Ovary (tissue), 7 donors: ENCODE measurements at regions not wholly inside any gene's neighbourhood (a gene's known extent, or its start where the extent isn't known, plus 50 kb on each side); places are given as distances from the start of the nearest gene placed in this dataset.

Experiments used
- DNase-seq, 5 donors: peaks; one replicate each; pipeline ENCODE4 v3.0.0-alpha.2; 2019 to 2020
- H3K27ac ChIP-seq, 2 donors: fragments of 200-600 bp; one replicate each; pipeline versions ENCODE4 v1.5.1 to v1.8.0; 2019 to 2022
- H3K27me3 ChIP-seq: fragments of 200-600 bp; one replicate; pipeline ENCODE4 v1.8.0; 2022
- H3K36me3 ChIP-seq: fragments of 200-600 bp; sonication (generic); one replicate; pipeline ENCODE4 v1.5.1; 2019
- H3K4me1 ChIP-seq: one replicate; pipeline ENCODE4 v1.8.1; 2013; ENCODE audit warnings: mild to moderate bottlenecking, moderate library complexity; ENCODE audit not compliant: insufficient read depth
- H3K4me3 ChIP-seq: fragments of 200-600 bp; sonication (generic); one replicate; pipeline ENCODE4 v1.5.1; 2017
- H3K9me3 ChIP-seq, 2 donors: fragments of 200-600 bp in 1 of 2; sonication (generic) in 1 of 2; one replicate each; pipeline versions ENCODE4 v1.5.1 to v1.8.1; 2013 to 2019; ENCODE audit warnings: mild to moderate bottlenecking in 1 of 2, moderate library complexity in 1 of 2
- EP300 ChIP-seq: sonication (generic); formaldehyde crosslinking; IDR thresholded peaks from one replicate; pipeline ENCODE4 v1.6.1; 2017; ENCODE audit warnings: antibody characterized with exemption
- POLR2A ChIP-seq: fragments of 450-650 bp; IDR thresholded peaks from one replicate; pipeline ENCODE4 v1.6.1; 2017; ENCODE audit warnings: antibody characterized with exemption, mild to moderate bottlenecking, moderate library complexity
- WGBS, 3 donors: extraction: QIAGEN DNeasy Blood & Tissue Kit in 1 of 3; methylation state at CpG; one replicate each; pipeline versions ENCODE4 v1.1.5 to v1.1.7; 2013 to 2017; 5-methylcytosine and 5-hydroxymethylcytosine counted together
- intact Hi-C, 4 donors: fragments of 100-400 bp; cut with DNase I; formaldehyde crosslinking; loops; one replicate each; pipeline versions ENCODE4 v1.11.0 to v1.15.1; 2022 to 2023
- TF ChIP-seq, protein P1 (sequence below), 3 donors: fragments of 450-650 bp in 2 of 3; fragments of 200-600 bp in 1 of 3; IDR thresholded peaks; one replicate each; pipeline versions ENCODE4 v1.5.1 to v1.8.0; 2016 to 2022; ENCODE audit warnings: antibody characterized with exemption in 3 of 3, mild to moderate bottlenecking in 1 of 3
- donor health status: DM: no; HTN: no; CAD: no; lungs with moderate emphysema.
- donor health status: DM: no; HTN: no; CAD: no.
- donor health status: Bipolar disorder and iron deficiency.
- donor health status: DM: no; HTN: no; CAD: no.
- donor health status: DM: yes; HTN: yes; CAD: no.

DNA sequence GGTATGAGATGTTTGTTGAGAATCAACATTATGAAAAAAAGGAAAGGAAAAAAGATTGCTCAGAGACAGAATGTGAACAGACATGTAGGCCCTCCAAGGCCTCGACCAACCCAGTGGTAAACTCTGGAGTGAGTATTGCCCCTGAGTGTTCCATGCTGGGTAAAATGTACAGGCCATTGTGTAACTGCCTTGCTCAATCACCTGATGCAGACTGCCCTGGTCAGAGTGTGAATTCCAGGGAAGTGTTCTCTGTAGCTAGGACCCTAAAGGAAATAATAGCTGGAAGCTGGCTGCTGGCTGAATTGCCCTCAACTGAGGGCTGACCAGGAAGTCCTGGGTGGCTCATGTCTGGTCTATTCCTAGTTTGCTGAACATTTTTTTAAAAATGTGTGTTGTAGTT is 1081.4 kb upstream of the LRFN5 start:
- TF ChIP-seq POLR2A (no peak), EP300 (no peak)
- TF ChIP-seq, protein P1, sequence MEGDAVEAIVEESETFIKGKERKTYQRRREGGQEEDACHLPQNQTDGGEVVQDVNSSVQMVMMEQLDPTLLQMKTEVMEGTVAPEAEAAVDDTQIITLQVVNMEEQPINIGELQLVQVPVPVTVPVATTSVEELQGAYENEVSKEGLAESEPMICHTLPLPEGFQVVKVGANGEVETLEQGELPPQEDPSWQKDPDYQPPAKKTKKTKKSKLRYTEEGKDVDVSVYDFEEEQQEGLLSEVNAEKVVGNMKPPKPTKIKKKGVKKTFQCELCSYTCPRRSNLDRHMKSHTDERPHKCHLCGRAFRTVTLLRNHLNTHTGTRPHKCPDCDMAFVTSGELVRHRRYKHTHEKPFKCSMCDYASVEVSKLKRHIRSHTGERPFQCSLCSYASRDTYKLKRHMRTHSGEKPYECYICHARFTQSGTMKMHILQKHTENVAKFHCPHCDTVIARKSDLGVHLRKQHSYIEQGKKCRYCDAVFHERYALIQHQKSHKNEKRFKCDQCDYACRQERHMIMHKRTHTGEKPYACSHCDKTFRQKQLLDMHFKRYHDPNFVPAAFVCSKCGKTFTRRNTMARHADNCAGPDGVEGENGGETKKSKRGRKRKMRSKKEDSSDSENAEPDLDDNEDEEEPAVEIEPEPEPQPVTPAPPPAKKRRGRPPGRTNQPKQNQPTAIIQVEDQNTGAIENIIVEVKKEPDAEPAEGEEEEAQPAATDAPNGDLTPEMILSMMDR (IDR thresholded peaks at IDR 0.05): no peak
- intact Hi-C loops: no loop called here
- WGBS, 3 donors: 63 to 68% (median 65%) methylated on average over 1 of the region's 1 CpG
- no peak for DNase-seq
- Histone ChIP-seq H3K9me3 (no peaks in the 10 kb centered on the region), H3K4me1 (no peaks in the 10 kb centered on the region), H3K27ac (no peak overlapping the region), H3K36me3 (no peaks in the 10 kb centered on the region), H3K27me3 (no peaks in the 10 kb centered on the region), H3K4me3 (no peak overlapping the region)

GRCh38 chr14:40523123-40523522 is 1083.6 kb upstream of the LRFN5 start:
- Histone ChIP-seq H3K4me3 (no peak overlapping the region), H3K36me3 (no peaks in the 10 kb centered on the region), H3K27me3 (no peaks in the 10 kb centered on the region), H3K4me1 (no peaks in the 10 kb centered on the region), H3K9me3 (no peaks in the 10 kb centered on the region), H3K27ac (no peak overlapping the region)
- intact Hi-C loops: no loop called here
- no peak for DNase-seq
- TF ChIP-seq EP300: no peak
- TF ChIP-seq, protein P1 (IDR thresholded peaks at IDR 0.05): no peak
- TF ChIP-seq POLR2A: no peak

- Histone ChIP-seq H3K27me3 (no peaks in the 10 kb centered on the region), H3K4me1 (no peaks in the 10 kb centered on the region), H3K9me3 (no peaks in the 10 kb centered on the region), H3K4me3 (no peak overlapping the region), H3K36me3 (no peaks in the 10 kb centered on the region), H3K27ac (no peak overlapping the region)
- 54 to 63% (median 55%) methylated on average over 3 of the region's 3 CpGs for WGBS, 3 donors
- no peak for DNase-seq
- TF ChIP-seq EP300 (no peak), POLR2A (no peak)
- TF ChIP-seq, protein P1 (IDR thresholded peaks at IDR 0.05): no peak
- intact Hi-C loops: no loop called here
Observed at GRCh38 chr14:40494483-40494882, 1062.2 kb upstream of the FBXO33 start.

- Histone ChIP-seq H3K36me3 (no peaks in the 10 kb centered on the region), H3K4me1 (no peaks in the 10 kb centered on the region), H3K27me3 (no peaks in the 10 kb centered on the region), H3K27ac (no peak overlapping the region), H3K9me3 (no peaks in the 10 kb centered on the region), H3K4me3 (no peak overlapping the region)
- DNase-seq: no peak
- WGBS, 3 donors: 80 to 85% (median 85%) methylated on average over 1 of the region's 1 CpG
- TF ChIP-seq POLR2A: no peak
- TF ChIP-seq, protein P1 (IDR thresholded peaks at IDR 0.05): no peak
- TF ChIP-seq EP300: no peak
- intact Hi-C loops: no loop called here
Observed at GRCh38 chr14:40487824-40488223, 1055.6 kb upstream of the FBXO33 start.

DNA sequence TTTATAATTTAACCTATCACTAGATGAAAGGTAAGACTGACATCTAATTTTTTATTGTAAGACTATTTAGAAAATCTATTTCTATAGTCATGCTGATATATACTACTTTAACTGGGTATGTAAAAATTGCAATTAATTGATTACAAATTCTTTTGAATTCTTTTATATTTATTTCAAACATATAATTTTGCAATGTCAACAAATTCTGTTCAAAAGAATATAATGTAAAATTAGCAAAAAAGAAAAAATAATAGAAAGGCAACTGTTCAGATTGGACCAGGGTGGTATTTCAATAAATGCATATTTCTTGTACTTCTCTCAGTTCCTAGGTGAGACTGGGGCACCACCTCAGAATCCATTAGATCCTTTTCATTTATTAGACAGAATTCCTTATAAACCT is 1053.5 kb upstream of the FBXO33 start:
- intact Hi-C loops: no loop called here
- H3K9me3 ChIP-seq: no peaks in the 10 kb centered on the region
- TF ChIP-seq POLR2A: no peak
- TF ChIP-seq EP300: no peak
- TF ChIP-seq, protein P1 (IDR thresholded peaks at IDR 0.05): no peak
- no peaks in the 10 kb centered on the region for H3K36me3 ChIP-seq
- H3K27ac ChIP-seq: no peak overlapping the region
- no peaks in the 10 kb centered on the region for H3K27me3 ChIP-seq
- no peaks in the 10 kb centered on the region for H3K4me1 ChIP-seq
- no peak for DNase-seq
- no peak overlapping the region for H3K4me3 ChIP-seq
